ENCODE measurements at regions not wholly inside any gene's neighbourhood (a gene's known extent, or its start where the extent isn't known, plus 50 kb on each side); places are given as distances from the start of the nearest gene placed in this dataset.
"Not testable (repeated sequence)": the region's sequence is repeated elsewhere in the genome, so short reads cannot be mapped to it uniquely, and the experiment has no call there.

DNA sequence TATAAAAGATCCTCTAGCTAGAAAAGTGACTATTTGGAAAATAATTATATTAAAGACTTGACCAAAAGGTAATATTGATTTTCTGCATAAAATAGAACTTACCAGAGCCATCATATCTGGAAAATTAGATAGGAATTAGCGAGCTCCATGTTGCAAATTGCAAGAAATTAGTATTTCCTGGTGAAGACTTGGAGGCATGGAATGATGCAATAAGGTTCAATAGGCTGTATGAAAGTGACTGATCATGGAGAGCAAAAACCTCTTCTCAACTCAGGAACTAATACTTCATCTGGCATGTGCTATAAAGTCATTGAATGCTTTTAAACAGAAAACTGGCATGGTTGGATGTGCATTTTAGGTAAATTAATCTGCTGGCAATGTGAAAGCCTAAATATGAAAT is 66.3 kb upstream of the UFM1 start:
- DNase-seq = no peak

GRCh38 chr13:38265132-38265497 is 84.5 kb upstream of the UFM1 start:
- no peak for DNase-seq

- no peak for DNase-seq
These were observed 85.1 kb upstream of the UFM1 start for GRCh38 chr13:38264363-38265131.

- no peak for DNase-seq
These were observed 87.4 kb upstream of the UFM1 start for GRCh38 chr13:38262211-38262610.

GRCh38 chr13:38255600-38255999 is 94.1 kb upstream of the UFM1 start:
- DNase-seq = no peak

DNA sequence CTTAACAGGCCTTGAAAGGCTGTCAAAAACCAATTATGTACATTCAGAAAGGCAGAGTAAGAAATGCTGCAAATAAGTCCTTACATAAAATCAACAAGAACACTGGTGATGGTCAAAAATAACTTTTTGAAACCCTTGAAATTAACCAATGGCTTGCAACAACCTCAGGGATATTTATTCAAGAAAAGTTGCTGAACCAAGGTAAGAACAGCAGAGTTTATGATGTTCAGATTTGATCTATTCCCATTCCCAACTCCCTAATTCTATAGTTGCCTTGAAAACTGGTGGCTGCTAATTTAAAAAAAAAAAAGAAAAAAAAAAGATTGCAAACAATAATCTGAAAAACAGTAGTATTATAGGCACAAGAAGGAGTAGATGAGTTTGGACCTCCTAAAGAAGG is 109.8 kb upstream of the UFM1 start:
- DNase-seq = no peak

GRCh38 chr13:38228322-38228721 is 121.3 kb upstream of the UFM1 start:
- DNase-seq = no peak

- DNase-seq = no peak
These were observed 123.2 kb upstream of the UFM1 start for GRCh38 chr13:38226496-38226895.

DNA sequence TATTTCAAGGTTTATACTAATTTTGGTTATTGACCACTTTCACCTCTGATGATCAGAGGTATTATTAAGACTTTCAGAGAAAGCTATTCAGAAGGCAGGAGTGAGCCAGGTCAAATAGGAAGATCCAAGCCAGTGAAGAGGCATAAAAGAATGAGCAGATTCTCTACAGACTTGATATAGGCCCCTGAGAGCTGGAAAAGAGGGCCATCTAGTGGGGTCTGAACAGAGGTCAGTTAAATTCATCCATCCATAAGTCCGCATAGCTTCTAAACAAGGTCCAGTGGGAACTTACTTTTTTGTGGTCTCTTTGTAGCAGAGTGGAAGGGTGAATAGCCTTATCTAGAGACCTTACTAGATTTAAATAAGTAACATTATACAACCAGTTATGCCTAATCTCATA is 126.6 kb upstream of the UFM1 start:
- peak; percentile 7 for DNase-seq

DNA sequence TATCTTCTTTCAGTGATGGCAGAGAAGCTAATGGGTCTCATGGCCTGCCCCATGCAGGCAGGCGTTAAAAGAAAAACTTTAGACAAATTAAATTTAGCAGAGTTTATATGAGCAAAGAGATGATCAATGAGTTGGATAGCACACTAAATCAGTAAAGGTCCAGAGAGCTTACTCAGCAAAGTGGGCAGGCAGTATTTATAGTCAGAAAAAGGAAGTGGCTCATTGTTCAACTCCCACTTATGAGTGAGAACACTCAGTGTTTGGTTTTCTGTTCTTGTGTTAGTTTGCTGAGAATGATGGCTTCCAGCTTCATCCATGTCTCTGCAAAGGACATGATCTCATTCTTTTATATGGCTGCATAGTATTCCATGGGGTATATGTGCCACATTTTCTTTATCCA is 128.5 kb upstream of the UFM1 start:
- DNase-seq = not testable (repeated sequence)

DNA sequence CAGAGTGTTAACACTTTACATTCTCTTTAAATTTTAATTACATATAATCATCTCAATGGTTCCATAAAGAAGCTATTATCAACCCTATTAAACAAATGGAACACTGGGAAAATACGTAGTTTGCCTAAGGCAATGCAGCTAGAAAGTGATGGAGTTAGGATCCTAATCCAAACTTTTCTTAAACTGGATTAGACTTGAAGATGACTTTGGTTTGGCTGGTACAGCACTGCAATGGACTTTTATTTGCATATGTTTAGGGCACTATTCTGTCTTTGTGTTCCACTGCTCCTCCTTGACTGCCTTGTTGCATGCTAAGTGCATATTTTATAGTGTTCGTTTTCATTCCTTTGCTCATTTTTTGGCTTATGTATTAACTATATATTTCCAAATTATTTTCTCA is 133.5 kb upstream of the UFM1 start:
- no peak for DNase-seq

DNA sequence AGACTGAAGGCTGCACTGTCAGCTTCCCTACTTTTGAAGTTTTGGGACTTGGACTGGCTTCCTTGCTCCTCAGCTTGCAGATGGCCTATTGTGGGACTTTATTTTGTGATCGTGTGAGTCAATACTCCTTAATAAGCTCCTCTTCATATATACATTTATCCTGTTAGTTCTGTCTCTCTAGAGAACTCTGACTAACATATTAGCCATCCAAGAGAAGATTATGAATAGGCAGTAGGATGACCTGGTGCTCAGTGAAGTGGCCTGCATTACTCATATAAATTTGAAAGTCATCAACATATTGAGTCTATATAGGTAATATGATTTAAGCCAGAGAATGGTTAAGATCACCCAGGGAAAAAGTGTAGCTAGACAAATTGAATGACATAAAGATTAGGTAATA is 136.3 kb upstream of the UFM1 start:
- no peak for DNase-seq

DNA sequence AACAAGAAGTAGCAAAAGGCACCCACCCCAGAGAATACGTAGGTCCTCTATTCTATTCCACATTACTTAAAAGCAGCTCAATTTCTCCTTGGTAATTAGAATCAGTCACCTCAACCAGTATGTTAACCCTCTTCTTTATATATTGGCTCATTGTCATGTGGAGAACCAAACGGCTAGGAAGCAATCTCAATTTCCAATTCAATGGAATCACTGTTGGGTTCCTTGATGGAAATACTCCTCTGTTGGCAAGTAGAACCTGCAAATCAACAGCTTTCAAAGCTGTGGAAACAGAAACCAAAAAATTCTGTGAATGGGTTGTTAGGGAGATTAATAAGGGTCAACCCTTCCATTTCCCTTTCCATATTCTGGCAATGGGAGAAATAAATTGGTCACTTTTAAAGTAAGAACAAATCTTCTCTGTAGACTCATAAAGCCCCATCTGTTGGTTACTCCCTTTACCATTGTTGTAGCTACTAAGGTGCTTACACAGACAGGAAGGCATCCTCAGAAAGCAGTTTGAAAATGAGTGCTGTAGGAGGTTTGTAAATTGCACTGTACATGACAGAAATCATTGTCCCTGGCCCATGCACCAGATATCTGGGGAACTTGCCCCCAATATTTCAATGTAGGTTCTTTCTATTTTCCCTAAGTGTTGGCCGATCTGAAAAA is 138.6 kb upstream of the UFM1 start:
- DNase-seq = no peak

GRCh38 chr13:38204556-38204955 is 145.1 kb upstream of the UFM1 start:
- DNase-seq = no peak

DNA sequence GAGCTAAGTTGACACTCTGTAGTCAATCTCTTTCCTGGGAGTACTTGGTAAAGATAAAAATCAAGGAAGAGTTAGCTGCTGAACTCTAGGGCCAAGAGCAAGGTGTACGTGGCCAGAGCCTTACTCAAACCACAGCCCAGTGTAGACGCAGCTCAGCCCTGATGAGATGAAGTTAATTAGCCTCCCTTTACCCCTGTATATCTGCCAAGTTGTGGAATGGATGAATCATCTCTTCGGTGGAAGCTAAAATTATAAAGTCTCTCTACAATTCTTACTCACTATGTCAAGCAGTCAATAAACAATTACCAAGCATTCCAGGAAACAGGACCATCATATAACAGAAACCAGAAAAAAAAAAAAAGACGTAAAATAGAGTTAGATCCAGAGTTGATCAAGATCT is 146.9 kb upstream of the UFM1 start:
- peak; percentile 31 for DNase-seq

- DNase-seq = no peak
These were observed 158.6 kb upstream of the UFM1 start for GRCh38 chr13:38191016-38191415.

- DNase-seq = no peak
These were observed 169.0 kb upstream of the UFM1 start for GRCh38 chr13:38180670-38181069.

DNA sequence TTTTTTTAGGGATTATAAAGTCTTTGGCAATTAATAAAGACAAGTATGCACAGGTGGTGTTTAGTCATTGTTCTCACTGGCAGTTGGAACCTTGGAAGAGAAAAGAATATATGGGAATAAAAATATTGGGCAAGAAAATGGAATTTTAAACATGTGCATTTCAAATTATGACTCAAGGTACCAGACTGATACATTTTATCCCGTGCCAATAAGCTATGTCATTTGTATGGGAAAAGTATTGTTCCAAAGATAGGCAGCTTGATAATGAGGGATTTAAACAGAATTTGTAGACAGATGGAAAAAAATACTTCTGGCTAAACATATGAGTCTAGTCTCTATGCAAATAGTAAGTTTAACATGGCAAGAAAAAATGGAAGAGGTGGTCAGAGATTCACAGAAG is 169.5 kb upstream of the UFM1 start:
- DNase-seq = peak; percentile 32

DNA sequence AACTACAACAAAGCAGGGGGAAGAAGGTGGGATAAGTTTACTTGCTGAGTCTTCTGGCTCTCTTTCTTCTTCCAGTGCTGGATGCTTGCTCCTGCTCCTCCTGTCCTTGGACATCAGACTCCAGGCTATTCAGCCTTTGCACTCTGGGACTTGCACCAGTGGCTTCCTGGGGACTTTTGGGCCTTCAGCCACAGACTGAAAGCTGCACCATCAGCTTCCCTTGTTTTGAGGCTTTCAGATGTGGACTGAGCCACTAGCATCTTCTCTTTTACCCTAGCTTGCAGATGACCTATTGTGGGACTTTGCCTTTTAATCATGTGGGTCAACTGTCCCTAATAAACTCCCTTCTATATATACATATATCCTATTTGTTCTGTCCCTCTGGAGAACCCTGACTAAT is 173.0 kb upstream of the UFM1 start:
- DNase-seq = no peak

DNA sequence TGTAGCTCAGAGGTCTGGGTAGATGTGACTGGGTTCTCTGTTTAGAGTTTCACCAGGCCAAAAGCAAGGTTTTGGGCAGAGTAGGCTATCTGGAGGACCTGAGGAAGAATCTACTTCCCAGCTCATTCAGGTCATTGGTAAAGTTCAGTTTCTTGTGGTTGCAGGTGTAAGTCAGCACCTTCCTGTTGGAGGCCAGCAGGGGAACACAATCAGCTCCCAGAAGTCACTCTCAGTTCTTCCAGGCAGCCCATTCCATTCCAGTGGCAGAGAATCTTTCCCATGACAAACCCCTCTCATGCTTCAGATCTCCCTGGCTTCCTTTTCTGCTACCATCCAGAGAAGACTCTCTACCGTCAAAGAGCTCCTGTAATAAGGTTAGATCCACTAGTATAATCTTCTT is 176.2 kb upstream of the UFM1 start:
- DNase-seq = no peak

DNA sequence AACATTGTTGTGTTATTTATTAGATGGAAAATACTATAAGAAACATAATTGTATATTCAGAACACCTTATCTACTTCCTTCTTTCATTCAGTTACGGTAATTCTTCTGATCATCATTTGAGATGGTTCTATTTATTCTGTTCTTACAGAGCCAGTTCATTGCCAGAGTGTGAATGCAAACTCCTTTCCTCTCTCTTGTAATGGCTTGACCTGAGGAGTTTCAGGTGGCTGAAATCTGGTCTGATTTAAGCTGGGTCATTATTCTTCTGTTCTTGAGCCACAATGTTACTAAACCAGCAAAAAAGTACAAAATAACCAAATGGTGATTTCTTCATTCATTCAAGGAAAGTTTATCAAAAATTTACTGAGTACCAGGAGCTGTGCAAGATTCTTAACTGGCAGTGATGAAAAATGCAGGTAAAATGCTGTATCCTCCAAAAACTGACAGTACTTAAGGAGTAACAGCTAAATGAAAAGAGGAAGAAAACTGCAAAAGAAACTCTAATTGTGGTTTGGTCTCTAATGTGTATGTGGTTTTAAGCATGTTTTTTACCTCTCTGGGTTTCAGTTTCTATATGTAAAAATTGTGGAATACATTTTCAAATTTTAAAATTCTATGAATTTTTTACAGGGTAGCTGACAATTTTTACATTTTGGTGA is 182.4 kb upstream of the UFM1 start:
- no peak for DNase-seq

- DNase-seq = peak; percentile 37
These were observed 183.5 kb upstream of the UFM1 start for GRCh38 chr13:38166116-38166515.

DNA sequence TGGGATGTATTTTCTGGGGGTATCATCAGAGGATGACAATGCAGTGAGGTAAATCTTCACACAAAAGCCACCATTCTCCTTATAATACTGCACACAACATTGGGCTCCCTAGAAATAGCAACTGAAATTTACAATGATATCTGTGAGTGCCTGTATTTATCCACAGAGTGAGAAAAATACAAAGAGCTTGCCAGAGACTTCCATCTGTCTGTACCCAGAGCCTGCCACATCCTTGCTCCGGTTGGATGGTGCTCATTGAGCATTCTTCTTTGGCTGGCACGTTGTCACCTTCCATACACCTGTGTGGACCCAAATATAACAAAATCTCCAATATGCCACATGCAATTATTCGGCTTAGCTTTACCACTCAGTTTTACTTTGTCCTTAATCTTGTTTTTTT is 189.5 kb upstream of the UFM1 start:
- no peak for DNase-seq

GRCh38 chr13:38159710-38160109 is 189.9 kb upstream of the UFM1 start:
- no peak for DNase-seq
